ENCODE measurements at regions not wholly inside any gene's neighbourhood (a gene's known extent, or its start where the extent isn't known, plus 50 kb on each side); places are given as distances from the start of the nearest gene placed in this dataset.

DNA sequence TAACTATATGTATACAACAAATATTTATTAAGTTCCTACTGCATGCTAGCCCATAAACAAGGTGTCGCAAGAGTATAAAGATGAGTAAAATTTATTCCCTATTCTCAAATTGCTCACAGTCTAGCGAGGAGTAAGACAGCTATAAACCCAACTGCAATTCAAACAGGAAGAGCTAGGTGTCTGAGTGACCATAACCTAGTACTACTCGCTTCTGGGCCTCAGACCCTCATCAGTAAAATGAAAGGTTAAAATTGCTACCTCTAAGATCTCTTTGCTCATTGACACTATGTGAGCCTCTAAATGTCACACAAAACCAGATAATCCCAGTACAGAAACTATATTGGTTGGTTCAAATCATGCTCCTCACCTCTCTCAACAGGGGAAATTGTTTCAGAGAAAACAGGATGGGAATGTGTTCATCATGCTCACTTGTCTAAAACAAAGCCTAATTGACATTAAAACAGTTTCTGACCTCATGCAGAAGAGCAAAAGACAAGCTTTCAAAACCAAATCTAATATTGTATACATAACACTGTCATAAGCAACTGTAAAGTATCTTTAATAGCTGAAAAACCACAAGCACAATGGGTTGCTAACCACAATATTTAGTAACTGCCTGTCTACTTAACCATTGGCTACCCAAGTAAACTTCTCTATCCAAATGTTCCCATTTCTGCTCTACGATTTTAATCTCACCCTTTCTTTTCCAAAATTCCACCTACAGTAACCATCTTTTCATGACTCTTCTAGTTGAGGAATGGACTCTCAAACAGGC is 264.6 kb upstream of the FMR1 start:
- no peak for TF ChIP-seq CTCF (conservative IDR thresholded peaks at IDR 0.05; ENCODE audit: low read length)
- no peak for TF ChIP-seq EZH2phosphoT487 (IDR thresholded peaks at IDR 0.05; ENCODE audit: borderline replicate concordance, low read depth, low read length)
